ACC112 (cell line): ENCODE measurements at regions not wholly inside any gene's neighbourhood (a gene's known extent, or its start where the extent isn't known, plus 50 kb on each side); places are given as distances from the start of the nearest gene placed in this dataset.
A peak's percentile ranks its signal among the peaks of the same experiment; 100 is the strongest.

Experiments used
- H2AFZ ChIP-seq: fragments of 200-600 bp; sonication (generic); one replicate; pipeline ENCODE4 v1.6.0; 2017; ENCODE audit warnings: antibody characterized with exemption, low read length; ENCODE audit not compliant: unreplicated experiment
- H3K27ac ChIP-seq: fragments of 200-600 bp; sonication (generic); 2 replicates; pipeline ENCODE4 v1.5.1; 2014; ENCODE audit warnings: low read depth, mild to moderate bottlenecking, antibody characterized with exemption, low read length, moderate library complexity
- H3K27me3 ChIP-seq: fragments of 200-600 bp; sonication (generic); 2 replicates; pipeline ENCODE4 v1.6.1; 2014; ENCODE audit warnings: mild to moderate bottlenecking, antibody characterized with exemption, low read length, moderate library complexity, mixed read lengths; ENCODE audit not compliant: insufficient read depth
- H3K36me3 ChIP-seq: fragments of 200-600 bp; sonication (generic); 2 replicates; pipeline ENCODE4 v1.6.1; 2016; ENCODE audit warnings: mild to moderate bottlenecking, antibody characterized with exemption, low read length, moderate library complexity, mixed read lengths; ENCODE audit not compliant: insufficient read depth
- H3K4me1 ChIP-seq: fragments of 200-600 bp; sonication (generic); one replicate; pipeline ENCODE4 v1.6.1; 2016; ENCODE audit warnings: low read length, mixed read lengths; ENCODE audit not compliant: insufficient read depth, unreplicated experiment, control insufficient read depth
- H3K4me3 ChIP-seq: fragments of 200-600 bp; sonication (generic); 2 replicates; pipeline ENCODE4 v1.5.1; 2014; ENCODE audit warnings: mild to moderate bottlenecking, low read depth, low read length
- H3K79me2 ChIP-seq: fragments of 200-600 bp; sonication (generic); one replicate; pipeline ENCODE4 v1.6.0; 2016; ENCODE audit warnings: low read length; ENCODE audit not compliant: control insufficient read depth, unreplicated experiment, insufficient read depth

- Histone ChIP-seq H3K27me3 (no peaks in the 10 kb centered on the region), H3K27ac (no peak overlapping the region), H2AFZ (no peak overlapping the region), H3K4me1 (peaks cover 3% of the 10 kb centered on the region), H3K4me3 (no peak overlapping the region), H3K36me3 (no peaks in the 10 kb centered on the region), H3K79me2 (no peaks in the 10 kb centered on the region)
Measured at GRCh38 chrX:9312922-9313867, 151.7 kb upstream of the TBL1X start.

- Histone ChIP-seq H3K36me3 (no peaks in the 10 kb centered on the region), H3K27me3 (no peaks in the 10 kb centered on the region), H3K79me2 (no peaks in the 10 kb centered on the region), H3K4me1 (peaks cover 3% of the 10 kb centered on the region), H3K27ac (no peak overlapping the region), H3K4me3 (no peak overlapping the region), H2AFZ (no peak overlapping the region)
Measured at GRCh38 chrX:9315086-9315485, 149.8 kb upstream of the TBL1X start.

GRCh38 chrX:9316096-9316495 lies 148.8 kb upstream of the TBL1X start:
- H3K79me2 ChIP-seq = no peaks in the 10 kb centered on the region
- H3K4me1 ChIP-seq = no peaks in the 10 kb centered on the region
- H3K27me3 ChIP-seq = no peaks in the 10 kb centered on the region
- H3K27ac ChIP-seq = no peak overlapping the region
- no peak overlapping the region for H2AFZ ChIP-seq
- no peak overlapping the region for H3K4me3 ChIP-seq
- H3K36me3 ChIP-seq = no peaks in the 10 kb centered on the region

- no peaks in the 10 kb centered on the region for H3K27me3 ChIP-seq
- no peak overlapping the region for H2AFZ ChIP-seq
- H3K4me3 ChIP-seq = no peak overlapping the region
- no peaks in the 10 kb centered on the region for H3K36me3 ChIP-seq
- H3K79me2 ChIP-seq = no peaks in the 10 kb centered on the region
- no peaks in the 10 kb centered on the region for H3K4me1 ChIP-seq
- no peak overlapping the region for H3K27ac ChIP-seq
Measured at GRCh38 chrX:9317176-9317575, 147.7 kb upstream of the TBL1X start.

GRCh38 chrX:9318213-9318612 lies 146.6 kb upstream of the TBL1X start:
- no peaks in the 10 kb centered on the region for H3K4me1 ChIP-seq
- no peaks in the 10 kb centered on the region for H3K79me2 ChIP-seq
- H2AFZ ChIP-seq = no peak overlapping the region
- H3K27ac ChIP-seq = no peak overlapping the region
- no peaks in the 10 kb centered on the region for H3K36me3 ChIP-seq
- no peaks in the 10 kb centered on the region for H3K27me3 ChIP-seq
- no peak overlapping the region for H3K4me3 ChIP-seq

GRCh38 chrX:9318766-9319165 lies 146.1 kb upstream of the TBL1X start:
- H2AFZ ChIP-seq = no peak overlapping the region
- H3K36me3 ChIP-seq = no peaks in the 10 kb centered on the region
- no peak overlapping the region for H3K27ac ChIP-seq
- no peaks in the 10 kb centered on the region for H3K27me3 ChIP-seq
- no peaks in the 10 kb centered on the region for H3K4me1 ChIP-seq
- no peak overlapping the region for H3K4me3 ChIP-seq
- H3K79me2 ChIP-seq = no peaks in the 10 kb centered on the region

- Histone ChIP-seq H3K79me2 (no peaks in the 10 kb centered on the region), H2AFZ (no peak overlapping the region), H3K27me3 (no peaks in the 10 kb centered on the region), H3K4me1 (no peaks in the 10 kb centered on the region), H3K36me3 (no peaks in the 10 kb centered on the region), H3K27ac (no peak overlapping the region), H3K4me3 (no peak overlapping the region)
Measured at GRCh38 chrX:9320940-9321339, 143.9 kb upstream of the TBL1X start.

- no peak overlapping the region for H2AFZ ChIP-seq
- no peaks in the 10 kb centered on the region for H3K27me3 ChIP-seq
- peaks cover 14% of the 10 kb centered on the region for H3K4me1 ChIP-seq
- H3K79me2 ChIP-seq = no peaks in the 10 kb centered on the region
- H3K36me3 ChIP-seq = no peaks in the 10 kb centered on the region
- no peak overlapping the region for H3K27ac ChIP-seq
- H3K4me3 ChIP-seq = no peak overlapping the region
Measured at GRCh38 chrX:9324676-9325075, 140.2 kb upstream of the TBL1X start.

- Histone ChIP-seq H3K4me3 (no peak overlapping the region), H2AFZ (no peak overlapping the region), H3K27ac (no peak overlapping the region), H3K36me3 (no peaks in the 10 kb centered on the region), H3K27me3 (no peaks in the 10 kb centered on the region), H3K79me2 (no peaks in the 10 kb centered on the region), H3K4me1 (peaks cover 14% of the 10 kb centered on the region)
Measured at GRCh38 chrX:9326369-9326768, 138.5 kb upstream of the TBL1X start.

GRCh38 chrX:9327086-9327746 lies 137.6 kb upstream of the TBL1X start:
- Histone ChIP-seq H3K27ac (no peak overlapping the region), H3K4me1 (peaks cover 14% of the 10 kb centered on the region), H3K4me3 (no peak overlapping the region), H3K36me3 (no peaks in the 10 kb centered on the region), H3K79me2 (no peaks in the 10 kb centered on the region), H2AFZ (no peak overlapping the region), H3K27me3 (no peaks in the 10 kb centered on the region)

GRCh38 chrX:9327747-9328145 lies 137.1 kb upstream of the TBL1X start:
- no peaks in the 10 kb centered on the region for H3K36me3 ChIP-seq
- H3K4me1 ChIP-seq = peaks cover 14% of the 10 kb centered on the region
- no peak overlapping the region for H2AFZ ChIP-seq
- H3K27ac ChIP-seq = 0 out of 2 replicates have a peak overlapping the region, but pooled peaks have one; percentile 24
- no peak overlapping the region for H3K4me3 ChIP-seq
- no peaks in the 10 kb centered on the region for H3K79me2 ChIP-seq
- H3K27me3 ChIP-seq = no peaks in the 10 kb centered on the region
